Stimulated activated CD4-positive, alpha-beta T cell treated with anti-CD3 and anti-CD28 coated beads, Interleukin-15, amount 100 ng/mL, for 1 hour (primary cell): ENCODE measurements at regions not wholly inside any gene's neighbourhood (a gene's known extent, or its start where the extent isn't known, plus 50 kb on each side); places are given as distances from the start of the nearest gene placed in this dataset.

Source experiments
- DNase-seq, 2 donors: peaks; one replicate each; pipeline ENCODE4 v3.0.0-alpha.2; 2020; ENCODE audit warnings: low read depth in 1 of 2, low spot score in 1 of 2

- DNase-seq, result no peak
Observed at GRCh38 chr5:68407311-68408239, 192.0 kb downstream of the PIK3R1 start.

- DNase-seq, result no peak
Observed at GRCh38 chr5:68408345-68408871, 192.9 kb downstream of the PIK3R1 start.

- DNase-seq, result no peak
Observed at GRCh38 chr5:68409259-68409658, 193.7 kb downstream of the PIK3R1 start.

GRCh38 chr5:68411161-68411560 lies 195.6 kb downstream of the PIK3R1 start:
- DNase-seq, result no peak

GRCh38 chr5:68415177-68416085 lies 199.9 kb downstream of the PIK3R1 start:
- DNase-seq, result no peak

GRCh38 chr5:68416714-68417113 lies 201.2 kb downstream of the PIK3R1 start:
- DNase-seq, result no peak

- DNase-seq, result no peak
Observed at GRCh38 chr5:68418201-68418600, 202.6 kb downstream of the PIK3R1 start.

GRCh38 chr5:68418680-68419079 lies 203.1 kb downstream of the PIK3R1 start:
- DNase-seq, result no peak

GRCh38 chr5:68419081-68419636 lies 203.6 kb downstream of the PIK3R1 start:
- no peak for DNase-seq

GRCh38 chr5:68419637-68420452 lies 204.3 kb downstream of the PIK3R1 start:
- DNase-seq, result no peak

GRCh38 chr5:68420476-68421344 lies 205.2 kb downstream of the PIK3R1 start:
- DNase-seq, result no peak

- DNase-seq, result no peak
Observed at GRCh38 chr5:68421485-68422220, 206.1 kb downstream of the PIK3R1 start.

- DNase-seq, result no peak
Observed at GRCh38 chr5:68423154-68423811, 207.7 kb downstream of the PIK3R1 start.

- no peak for DNase-seq
Observed at GRCh38 chr5:68424799-68425537, 209.4 kb downstream of the PIK3R1 start.

GRCh38 chr5:68426586-68426985 lies 211.0 kb downstream of the PIK3R1 start:
- DNase-seq, result no peak

- no peak for DNase-seq
Observed at GRCh38 chr5:68428231-68428811, 212.8 kb downstream of the PIK3R1 start.

- no peak for DNase-seq
Observed at GRCh38 chr5:68429510-68429909, 214.0 kb downstream of the PIK3R1 start.
